Activated CD4-positive, alpha-beta T cell treated with anti-CD3 and anti-CD28 coated beads, Interleukin-2, amount 50 U/mL, for 1 hour (primary cell): ENCODE measurements at regions not wholly inside any gene's neighbourhood (a gene's known extent, or its start where the extent isn't known, plus 50 kb on each side); places are given as distances from the start of the nearest gene placed in this dataset.

ENCODE experiments used
- DNase-seq: peaks from one replicate; pipeline ENCODE4 v3.0.0-alpha.2; 2020

DNA sequence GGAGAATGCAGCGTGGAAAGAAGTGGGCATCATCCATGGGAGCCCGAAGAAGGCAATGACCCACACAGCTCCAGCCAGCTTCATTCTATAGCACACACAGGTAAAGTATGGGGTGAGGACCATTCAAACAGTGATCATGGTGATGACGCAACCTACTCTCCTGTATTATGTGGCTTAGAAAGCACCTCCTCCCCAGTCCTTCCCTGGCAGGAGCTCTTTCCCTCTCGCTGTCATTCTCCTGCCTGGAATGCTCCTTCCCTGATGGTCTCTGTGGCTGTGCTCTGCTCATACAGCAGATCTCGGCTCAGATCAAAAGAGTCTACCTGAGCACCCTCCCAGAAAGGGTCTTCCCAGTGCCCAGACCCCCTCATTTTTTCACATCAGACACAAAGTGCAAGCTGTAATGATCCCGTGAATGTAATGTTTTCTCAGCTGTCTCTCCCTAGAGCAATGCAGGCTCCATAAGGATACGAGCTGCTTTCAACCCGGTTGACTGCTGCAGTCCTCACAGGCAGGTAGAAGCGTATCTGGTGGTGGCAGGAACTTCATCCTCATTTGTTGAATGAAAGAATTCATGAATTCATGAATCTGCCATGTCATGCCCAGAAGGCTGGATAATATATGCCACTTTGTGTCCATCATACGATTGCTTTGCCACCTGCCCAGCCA lies 248.8 kb downstream of the HS3ST3A1 start:
- DNase-seq, result no peak

DNA sequence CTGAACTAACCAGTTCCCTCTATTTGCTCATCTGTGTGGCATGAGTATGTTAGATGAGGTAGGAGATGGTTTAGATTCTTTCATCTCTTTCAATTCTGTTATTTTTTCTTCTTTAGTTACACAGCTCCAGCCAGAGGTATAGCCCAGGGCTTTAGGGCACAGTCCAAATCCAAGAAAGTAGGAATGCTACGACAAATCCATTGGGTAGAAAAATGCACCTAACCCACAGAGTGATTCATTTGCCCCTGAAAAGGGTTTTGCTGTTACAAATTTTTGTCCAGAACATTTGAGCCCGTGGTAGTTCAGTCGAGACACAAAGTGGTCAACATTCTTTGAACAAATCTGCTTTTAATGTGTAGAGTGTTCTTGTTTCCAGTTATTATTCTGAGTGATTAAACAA lies 250.7 kb downstream of the HS3ST3A1 start:
- no peak for DNase-seq

- no peak for DNase-seq
These were observed 251.3 kb downstream of the HS3ST3A1 start for GRCh38 chr17:13350466-13350865.

DNA sequence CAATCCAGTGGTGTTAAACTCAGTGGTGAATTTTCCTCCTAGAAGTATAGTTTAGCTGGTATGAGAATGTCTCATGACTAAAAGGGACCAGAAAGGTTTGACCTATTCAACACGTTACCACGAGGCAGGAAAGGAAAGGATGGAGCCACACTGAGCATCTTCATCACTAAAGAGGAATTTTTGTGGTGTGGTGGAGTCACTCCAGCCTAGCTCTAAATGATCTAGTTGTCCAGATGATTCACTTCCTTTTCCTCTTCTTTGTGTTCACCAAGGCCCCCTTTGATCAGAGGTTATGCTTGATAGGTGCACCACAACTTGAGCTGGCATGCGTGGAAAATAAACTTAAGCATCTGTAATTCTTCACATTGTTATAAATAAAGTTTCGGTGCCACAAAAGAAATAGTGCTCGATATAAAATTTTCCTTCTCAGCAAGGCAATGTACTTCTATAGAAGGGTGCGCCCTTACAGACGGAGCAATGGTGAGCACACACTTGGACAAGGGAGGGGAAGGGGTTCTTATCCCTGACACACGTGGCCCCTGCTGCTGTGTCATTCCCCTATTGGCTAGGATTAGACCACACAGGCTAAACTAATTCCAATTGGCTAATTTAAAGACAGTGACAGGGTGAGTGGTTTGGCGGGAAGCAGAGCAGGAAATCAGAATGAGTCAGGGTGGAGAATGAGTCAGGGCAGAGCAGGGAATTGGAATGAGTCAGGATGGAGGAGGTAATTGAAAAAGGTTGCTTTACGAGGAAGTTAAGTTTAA lies 254.6 kb downstream of the HS3ST3A1 start:
- no peak for DNase-seq

GRCh38 chr17:13346592-13346991 lies 255.1 kb downstream of the HS3ST3A1 start:
- DNase-seq, result no peak

- DNase-seq, result no peak
These were observed 255.6 kb downstream of the HS3ST3A1 start for GRCh38 chr17:13346081-13346533.

GRCh38 chr17:13338421-13338820 lies 263.3 kb downstream of the HS3ST3A1 start:
- DNase-seq, result no peak

DNA sequence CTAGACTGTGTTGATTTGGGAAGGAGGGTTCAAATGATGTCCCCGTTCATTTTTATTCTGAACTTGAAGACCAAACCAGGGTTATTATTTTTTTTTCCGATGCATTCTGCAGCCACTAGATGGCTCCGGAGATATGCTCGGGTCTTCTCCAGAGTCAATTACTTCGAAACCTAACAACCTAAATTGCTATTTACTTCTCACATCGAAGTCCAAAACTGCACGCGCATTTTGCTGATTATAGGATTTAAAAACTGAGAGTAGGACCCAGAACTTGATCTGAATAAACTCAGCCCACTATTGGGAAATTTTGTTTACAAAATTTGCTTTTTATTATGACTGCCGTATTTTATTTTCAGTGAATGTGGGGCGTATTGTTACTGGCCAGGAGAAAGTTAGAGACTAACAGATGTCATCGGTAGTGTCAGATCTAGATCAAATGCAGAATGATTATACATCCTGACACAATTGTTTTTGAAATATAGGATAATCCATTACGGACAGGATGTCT lies 263.8 kb downstream of the HS3ST3A1 start:
- no peak for DNase-seq

GRCh38 chr17:13337151-13337550 lies 264.6 kb downstream of the HS3ST3A1 start:
- DNase-seq, result no peak

GRCh38 chr17:13334374-13334773 lies 267.4 kb downstream of the HS3ST3A1 start:
- no peak for DNase-seq

DNA sequence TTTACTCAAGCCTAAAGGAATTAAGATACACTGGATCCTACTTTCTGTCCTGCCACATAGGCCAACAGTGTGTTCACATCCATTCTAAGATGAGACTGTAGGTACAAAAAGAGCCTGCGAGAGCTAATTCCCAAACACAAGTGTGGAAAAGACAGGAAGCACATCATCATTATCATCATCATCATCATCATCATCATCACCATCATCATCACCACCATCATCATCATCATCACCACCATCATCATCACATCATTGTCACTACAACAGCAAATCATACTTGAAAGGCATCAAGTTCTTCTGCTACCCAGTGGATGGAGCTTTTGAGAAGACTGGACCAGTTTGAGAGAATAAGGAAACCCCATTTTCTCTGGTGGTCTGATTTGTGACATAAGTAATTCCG lies 268.1 kb downstream of the HS3ST3A1 start:
- DNase-seq, result no peak

GRCh38 chr17:13332207-13332606 lies 269.5 kb downstream of the HS3ST3A1 start:
- no peak for DNase-seq

GRCh38 chr17:13329421-13329820 lies 272.3 kb downstream of the HS3ST3A1 start:
- DNase-seq, result no peak

DNA sequence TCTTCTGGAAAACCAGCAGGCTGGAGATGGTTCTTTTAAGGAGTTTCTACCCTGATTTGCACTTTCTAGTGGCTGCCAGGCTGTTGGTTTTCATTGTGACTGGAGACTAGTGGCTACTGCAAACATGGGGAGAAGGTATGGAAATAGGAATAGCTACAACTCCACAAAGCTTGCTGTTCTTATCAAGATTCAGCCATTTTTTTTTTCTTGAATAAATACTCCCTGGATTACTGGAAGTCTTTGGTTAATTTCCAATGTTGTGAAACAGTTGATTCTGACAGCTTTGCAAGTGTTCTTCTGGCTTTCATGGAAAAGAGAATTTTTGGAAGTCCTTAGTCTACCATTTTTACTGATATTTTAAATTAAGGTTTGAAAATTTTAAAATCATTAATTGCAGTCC lies 277.7 kb downstream of the HS3ST3A1 start:
- no peak for DNase-seq

DNA sequence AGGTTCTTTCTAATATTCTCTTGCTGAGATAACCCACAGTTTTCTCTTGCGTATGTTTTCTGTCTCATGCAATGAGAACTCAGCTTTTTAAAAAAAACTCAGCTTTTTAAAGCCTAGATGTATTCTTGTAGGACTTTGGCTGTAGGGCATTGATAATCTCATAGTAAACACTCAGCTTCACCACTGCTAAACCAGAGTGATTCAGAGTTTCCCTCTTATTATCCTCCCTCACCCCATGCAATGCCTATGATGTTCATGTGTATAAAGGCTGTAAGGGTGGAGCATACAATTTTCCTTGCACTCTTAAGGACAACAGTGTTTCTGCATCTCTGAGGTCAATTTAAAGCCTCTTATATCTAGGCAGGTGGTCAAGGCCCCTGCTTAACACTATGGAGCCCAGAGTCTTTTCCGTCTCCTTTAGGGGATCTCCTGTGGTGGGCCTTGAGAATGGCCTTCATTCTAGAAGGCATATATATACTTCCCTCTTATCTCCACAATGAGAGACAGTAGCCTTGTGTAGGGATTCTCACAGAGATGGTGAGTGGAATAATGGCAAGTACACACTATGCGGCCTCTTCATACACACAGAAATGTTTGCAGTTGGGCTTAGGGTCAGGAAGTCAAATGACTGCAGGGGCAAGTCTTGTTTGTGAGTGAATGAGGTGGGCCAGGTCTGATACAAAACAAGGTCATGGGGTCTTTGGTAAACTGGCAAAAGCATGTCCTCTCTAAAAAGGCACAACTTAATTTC lies 279.6 kb downstream of the HS3ST3A1 start:
- DNase-seq, result no peak

- no peak for DNase-seq
These were observed 281.5 kb downstream of the HS3ST3A1 start for GRCh38 chr17:13320046-13320785.

DNA sequence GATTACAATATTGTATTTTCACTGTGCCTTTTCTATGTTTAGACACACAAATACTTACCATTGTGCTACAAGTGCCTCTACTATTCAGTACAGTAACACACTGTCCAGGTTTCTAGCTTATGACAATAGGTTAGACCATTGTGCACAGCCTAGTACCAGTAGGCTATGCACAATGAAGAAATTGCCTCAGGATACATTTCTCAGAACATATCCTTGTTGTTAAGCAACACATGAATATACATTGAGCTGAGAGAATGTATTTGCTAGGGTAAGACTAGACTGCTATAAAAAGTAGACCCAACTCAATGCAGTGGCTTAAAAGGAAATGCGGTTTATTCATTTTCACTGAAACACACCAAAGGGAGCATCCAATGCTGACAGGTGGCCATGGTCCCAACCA lies 285.1 kb downstream of the HS3ST3A1 start:
- no peak for DNase-seq

DNA sequence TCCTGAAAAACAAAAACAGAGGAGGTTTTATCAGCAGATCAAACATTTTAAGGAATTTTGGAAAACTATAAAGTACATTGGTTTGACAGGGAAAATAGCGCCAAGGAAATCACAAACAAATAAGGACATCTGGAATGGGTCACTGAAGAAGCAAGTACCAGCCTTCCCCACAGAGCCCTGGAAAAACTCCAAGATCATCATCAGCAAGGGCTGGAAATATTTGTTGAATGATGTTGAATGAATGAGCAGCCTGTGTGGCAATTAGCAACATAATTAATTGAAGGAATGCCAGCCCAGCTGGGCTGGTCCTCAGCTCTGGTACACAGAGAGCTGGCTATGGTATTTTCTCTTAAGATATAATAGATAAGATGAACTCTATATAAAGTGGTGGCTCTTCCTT lies 290.4 kb downstream of the HS3ST3A1 start:
- no peak for DNase-seq

DNA sequence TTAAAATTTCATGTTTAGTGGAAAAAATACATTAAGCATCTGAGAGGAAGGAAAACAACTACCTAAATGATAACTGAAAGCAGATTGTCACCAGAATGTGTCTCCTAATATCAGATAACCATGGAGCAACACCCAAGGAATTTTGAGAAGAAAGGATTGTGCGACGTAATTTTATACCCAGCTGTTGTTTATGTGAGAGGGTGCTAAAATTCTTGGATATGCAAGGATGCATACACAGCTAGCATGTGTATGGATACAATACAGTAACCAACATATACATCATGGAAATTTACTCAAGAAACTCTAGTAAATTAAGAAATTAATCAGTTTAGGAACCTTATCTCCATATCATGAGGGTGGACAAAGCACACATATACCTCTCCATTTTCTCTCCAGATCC lies 290.9 kb downstream of the HS3ST3A1 start:
- no peak for DNase-seq

GRCh38 chr17:13306310-13306962 lies 288.6 kb upstream of the ELAC2 start:
- no peak for DNase-seq

GRCh38 chr17:13302983-13303382 lies 285.2 kb upstream of the ELAC2 start:
- no peak for DNase-seq

GRCh38 chr17:13302419-13302818 lies 284.6 kb upstream of the ELAC2 start:
- no peak for DNase-seq
